ENCODE measurements at regions not wholly inside any gene's neighbourhood (a gene's known extent, or its start where the extent isn't known, plus 50 kb on each side); places are given as distances from the start of the nearest gene placed in this dataset.

DNA sequence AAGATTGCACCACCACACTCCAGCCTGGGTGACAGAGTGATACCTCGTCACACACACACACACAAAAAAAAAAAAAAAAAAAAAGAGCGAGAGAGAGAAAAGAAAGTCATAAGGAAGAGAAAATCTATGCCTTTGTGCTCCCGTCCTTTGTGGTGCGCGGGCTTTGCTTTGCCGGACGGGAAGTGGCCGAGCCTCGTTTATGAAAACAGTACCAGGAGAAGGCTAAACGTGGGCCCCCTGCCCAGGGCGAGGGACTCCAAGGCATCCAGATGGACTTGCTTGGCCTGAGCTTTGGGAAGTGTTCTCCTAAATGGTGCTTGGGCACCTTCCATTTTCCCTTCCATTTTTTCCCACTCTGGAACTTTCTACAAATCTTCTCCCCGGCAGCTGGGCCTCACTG is 109.3 kb upstream of the LRPAP1 start (continued):
- TF ChIP-seq, protein P1, sequence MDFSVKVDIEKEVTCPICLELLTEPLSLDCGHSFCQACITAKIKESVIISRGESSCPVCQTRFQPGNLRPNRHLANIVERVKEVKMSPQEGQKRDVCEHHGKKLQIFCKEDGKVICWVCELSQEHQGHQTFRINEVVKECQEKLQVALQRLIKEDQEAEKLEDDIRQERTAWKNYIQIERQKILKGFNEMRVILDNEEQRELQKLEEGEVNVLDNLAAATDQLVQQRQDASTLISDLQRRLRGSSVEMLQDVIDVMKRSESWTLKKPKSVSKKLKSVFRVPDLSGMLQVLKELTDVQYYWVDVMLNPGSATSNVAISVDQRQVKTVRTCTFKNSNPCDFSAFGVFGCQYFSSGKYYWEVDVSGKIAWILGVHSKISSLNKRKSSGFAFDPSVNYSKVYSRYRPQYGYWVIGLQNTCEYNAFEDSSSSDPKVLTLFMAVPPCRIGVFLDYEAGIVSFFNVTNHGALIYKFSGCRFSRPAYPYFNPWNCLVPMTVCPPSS (IDR thresholded peaks at IDR 0.05) = no peak
- TF ChIP-seq ZNF577 (CRISPR knock-in tag; IDR thresholded peaks at IDR 0.05; ENCODE audit: borderline replicate concordance, low read depth) = no peak
- no peak for TF ChIP-seq ZNF619 (CRISPR knock-in tag; IDR thresholded peaks at IDR 0.05)
- TF ChIP-seq, protein P2, sequence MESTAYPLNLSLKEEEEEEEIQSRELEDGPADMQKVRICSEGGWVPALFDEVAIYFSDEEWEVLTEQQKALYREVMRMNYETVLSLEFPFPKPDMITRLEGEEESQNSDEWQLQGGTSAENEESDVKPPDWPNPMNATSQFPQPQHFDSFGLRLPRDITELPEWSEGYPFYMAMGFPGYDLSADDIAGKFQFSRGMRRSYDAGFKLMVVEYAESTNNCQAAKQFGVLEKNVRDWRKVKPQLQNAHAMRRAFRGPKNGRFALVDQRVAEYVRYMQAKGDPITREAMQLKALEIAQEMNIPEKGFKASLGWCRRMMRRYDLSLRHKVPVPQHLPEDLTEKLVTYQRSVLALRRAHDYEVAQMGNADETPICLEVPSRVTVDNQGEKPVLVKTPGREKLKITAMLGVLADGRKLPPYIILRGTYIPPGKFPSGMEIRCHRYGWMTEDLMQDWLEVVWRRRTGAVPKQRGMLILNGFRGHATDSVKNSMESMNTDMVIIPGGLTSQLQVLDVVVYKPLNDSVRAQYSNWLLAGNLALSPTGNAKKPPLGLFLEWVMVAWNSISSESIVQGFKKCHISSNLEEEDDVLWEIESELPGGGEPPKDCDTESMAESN (CRISPR knock-in tag; conservative IDR thresholded peaks at IDR 0.05) = no peak

DNA sequence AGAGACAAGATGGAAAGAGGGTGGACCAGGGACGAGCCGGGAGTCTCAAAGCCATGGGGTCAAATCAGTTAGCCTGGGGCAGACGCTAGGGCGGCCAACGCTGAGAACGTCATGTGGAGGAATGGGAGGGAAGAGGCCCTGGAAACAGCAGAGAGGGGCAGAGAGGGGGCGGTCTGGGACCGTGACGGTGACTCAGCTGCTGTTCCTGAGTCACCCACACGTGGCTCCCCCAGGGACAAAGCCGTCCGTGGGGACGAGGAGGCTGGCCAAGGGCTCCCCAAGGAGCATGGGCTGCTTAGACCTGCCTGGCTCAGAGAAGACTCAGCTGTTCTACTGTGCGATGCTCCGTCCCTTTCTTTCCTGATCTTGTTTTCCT is 108.4 kb upstream of the LRPAP1 start:
- WGBS (ENCODE audit: low lambda C conversion rate) = 11% methylated on average over 15 of the region's 15 CpGs
- Histone ChIP-seq H3K27ac (ENCODE audit: extremely low read length, insufficient read depth, low read length) (no peak overlapping the region), H3K4me1 (ENCODE audit: insufficient read depth, low read length) (no peaks in the 10 kb centered on the region), H4K20me1 (ENCODE audit: insufficient read depth, low read length) (no peaks in the 10 kb centered on the region; the same call in 1 of the 2 replicates), H3K4me2 (ENCODE audit: low read depth, low read length) (no peak overlapping the region), H3K36me3 (replicated peaks in 1 of 2; ENCODE audit: control insufficient read depth in 1 of 2, insufficient read depth in 2 of 2, low read length in 2 of 2) (no peaks in the 10 kb centered on the region; a peak in 1 of 5 replicates), H2AFZ (ENCODE audit: low read length) (no peak overlapping the region), H3K9ac (ENCODE audit: insufficient read depth, low read depth, low read length) (no peak overlapping the region), H3K9me3 (ENCODE audit: low read length) (no peaks in the 10 kb centered on the region), H3K27me3 (ENCODE audit: control insufficient read depth in 1 of 2, insufficient read depth in 2 of 2, low read length in 2 of 2) (peaks cover 16 to 60% of the 10 kb centered on the region in 2 experiments; a peak in 4 of 5 replicates), H3K4me3 (replicated peaks in 1 of 3; ENCODE audit: insufficient read depth in 1 of 3, low read depth in 2 of 3, low read length in 3 of 3) (no peak overlapping the region), H3K79me2 (ENCODE audit: insufficient read depth, low read length) (no peaks in the 10 kb centered on the region)
- intact Hi-C loops (cut with micrococcal nuclease; ENCODE audit: unreplicated experiment) (no loop called here), in situ Hi-C loops (cut with HindIII; ENCODE audit: extremely low pct_ligation_motif_present, low pct_unique_long_range_greater_than_20kb) (no loop called here)
- no TSS peak for BruUV-seq (replicated peaks)
- CTCF ChIA-PET (ENCODE audit: low intra/inter-chr PET ratio, low total read pairs) = no interaction called here
- FAIRE-seq = no peak
- ATAC-seq = no peak; the same call in 2 of the 3 replicates
- POLR2A ChIA-PET = no interaction called here
- no peak for DNase-seq (ENCODE audit: low spot score)
- TF ChIP-seq, protein P3, sequence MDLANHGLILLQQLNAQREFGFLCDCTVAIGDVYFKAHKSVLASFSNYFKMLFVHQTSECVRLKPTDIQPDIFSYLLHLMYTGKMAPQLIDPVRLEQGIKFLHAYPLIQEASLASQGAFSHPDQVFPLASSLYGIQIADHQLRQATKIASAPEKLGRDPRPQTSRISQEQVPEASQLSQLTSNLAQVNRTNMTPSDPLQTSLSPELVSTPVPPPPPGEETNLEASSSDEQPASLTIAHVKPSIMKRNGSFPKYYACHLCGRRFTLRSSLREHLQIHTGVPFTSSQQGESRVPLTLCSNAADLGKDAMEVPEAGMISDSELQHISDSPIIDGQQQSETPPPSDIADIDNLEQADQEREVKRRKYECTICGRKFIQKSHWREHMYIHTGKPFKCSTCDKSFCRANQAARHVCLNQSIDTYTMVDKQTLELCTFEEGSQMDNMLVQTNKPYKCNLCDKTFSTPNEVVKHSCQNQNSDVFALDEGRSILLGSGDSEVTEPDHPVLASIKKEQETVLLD (CRISPR knock-in tag; IDR thresholded peaks at IDR 0.05; ENCODE audit: low read depth) = no peak
- TF ChIP-seq, protein P4, sequence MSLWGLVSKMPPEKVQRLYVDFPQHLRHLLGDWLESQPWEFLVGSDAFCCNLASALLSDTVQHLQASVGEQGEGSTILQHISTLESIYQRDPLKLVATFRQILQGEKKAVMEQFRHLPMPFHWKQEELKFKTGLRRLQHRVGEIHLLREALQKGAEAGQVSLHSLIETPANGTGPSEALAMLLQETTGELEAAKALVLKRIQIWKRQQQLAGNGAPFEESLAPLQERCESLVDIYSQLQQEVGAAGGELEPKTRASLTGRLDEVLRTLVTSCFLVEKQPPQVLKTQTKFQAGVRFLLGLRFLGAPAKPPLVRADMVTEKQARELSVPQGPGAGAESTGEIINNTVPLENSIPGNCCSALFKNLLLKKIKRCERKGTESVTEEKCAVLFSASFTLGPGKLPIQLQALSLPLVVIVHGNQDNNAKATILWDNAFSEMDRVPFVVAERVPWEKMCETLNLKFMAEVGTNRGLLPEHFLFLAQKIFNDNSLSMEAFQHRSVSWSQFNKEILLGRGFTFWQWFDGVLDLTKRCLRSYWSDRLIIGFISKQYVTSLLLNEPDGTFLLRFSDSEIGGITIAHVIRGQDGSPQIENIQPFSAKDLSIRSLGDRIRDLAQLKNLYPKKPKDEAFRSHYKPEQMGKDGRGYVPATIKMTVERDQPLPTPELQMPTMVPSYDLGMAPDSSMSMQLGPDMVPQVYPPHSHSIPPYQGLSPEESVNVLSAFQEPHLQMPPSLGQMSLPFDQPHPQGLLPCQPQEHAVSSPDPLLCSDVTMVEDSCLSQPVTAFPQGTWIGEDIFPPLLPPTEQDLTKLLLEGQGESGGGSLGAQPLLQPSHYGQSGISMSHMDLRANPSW (CRISPR knock-in tag; IDR thresholded peaks at IDR 0.05; ENCODE audit: borderline replicate concordance) = no peak
- TF ChIP-seq, protein P5, sequence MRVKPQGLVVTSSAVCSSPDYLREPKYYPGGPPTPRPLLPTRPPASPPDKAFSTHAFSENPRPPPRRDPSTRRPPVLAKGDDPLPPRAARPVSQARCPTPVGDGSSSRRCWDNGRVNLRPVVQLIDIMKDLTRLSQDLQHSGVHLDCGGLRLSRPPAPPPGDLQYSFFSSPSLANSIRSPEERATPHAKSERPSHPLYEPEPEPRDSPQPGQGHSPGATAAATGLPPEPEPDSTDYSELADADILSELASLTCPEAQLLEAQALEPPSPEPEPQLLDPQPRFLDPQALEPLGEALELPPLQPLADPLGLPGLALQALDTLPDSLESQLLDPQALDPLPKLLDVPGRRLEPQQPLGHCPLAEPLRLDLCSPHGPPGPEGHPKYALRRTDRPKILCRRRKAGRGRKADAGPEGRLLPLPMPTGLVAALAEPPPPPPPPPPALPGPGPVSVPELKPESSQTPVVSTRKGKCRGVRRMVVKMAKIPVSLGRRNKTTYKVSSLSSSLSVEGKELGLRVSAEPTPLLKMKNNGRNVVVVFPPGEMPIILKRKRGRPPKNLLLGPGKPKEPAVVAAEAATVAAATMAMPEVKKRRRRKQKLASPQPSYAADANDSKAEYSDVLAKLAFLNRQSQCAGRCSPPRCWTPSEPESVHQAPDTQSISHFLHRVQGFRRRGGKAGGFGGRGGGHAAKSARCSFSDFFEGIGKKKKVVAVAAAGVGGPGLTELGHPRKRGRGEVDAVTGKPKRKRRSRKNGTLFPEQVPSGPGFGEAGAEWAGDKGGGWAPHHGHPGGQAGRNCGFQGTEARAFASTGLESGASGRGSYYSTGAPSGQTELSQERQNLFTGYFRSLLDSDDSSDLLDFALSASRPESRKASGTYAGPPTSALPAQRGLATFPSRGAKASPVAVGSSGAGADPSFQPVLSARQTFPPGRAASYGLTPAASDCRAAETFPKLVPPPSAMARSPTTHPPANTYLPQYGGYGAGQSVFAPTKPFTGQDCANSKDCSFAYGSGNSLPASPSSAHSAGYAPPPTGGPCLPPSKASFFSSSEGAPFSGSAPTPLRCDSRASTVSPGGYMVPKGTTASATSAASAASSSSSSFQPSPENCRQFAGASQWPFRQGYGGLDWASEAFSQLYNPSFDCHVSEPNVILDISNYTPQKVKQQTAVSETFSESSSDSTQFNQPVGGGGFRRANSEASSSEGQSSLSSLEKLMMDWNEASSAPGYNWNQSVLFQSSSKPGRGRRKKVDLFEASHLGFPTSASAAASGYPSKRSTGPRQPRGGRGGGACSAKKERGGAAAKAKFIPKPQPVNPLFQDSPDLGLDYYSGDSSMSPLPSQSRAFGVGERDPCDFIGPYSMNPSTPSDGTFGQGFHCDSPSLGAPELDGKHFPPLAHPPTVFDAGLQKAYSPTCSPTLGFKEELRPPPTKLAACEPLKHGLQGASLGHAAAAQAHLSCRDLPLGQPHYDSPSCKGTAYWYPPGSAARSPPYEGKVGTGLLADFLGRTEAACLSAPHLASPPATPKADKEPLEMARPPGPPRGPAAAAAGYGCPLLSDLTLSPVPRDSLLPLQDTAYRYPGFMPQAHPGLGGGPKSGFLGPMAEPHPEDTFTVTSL (CRISPR knock-in tag; IDR thresholded peaks at IDR 0.05; ENCODE audit: borderline replicate concordance) = no peak
- TF ChIP-seq GATA4 (IDR thresholded peaks at IDR 0.05; ENCODE audit: borderline replicate concordance, low read depth) = no peak
- no peak for TF ChIP-seq U2AF2 (IDR thresholded peaks at IDR 0.05; ENCODE audit: low read depth, low read length)
- TF ChIP-seq ZFP41 (CRISPR knock-in tag; IDR thresholded peaks at IDR 0.05; ENCODE audit: borderline replicate concordance) = no peak
